Adrenal gland (tissue), 9 donors: ENCODE measurements at regions not wholly inside any gene's neighbourhood (a gene's known extent, or its start where the extent isn't known, plus 50 kb on each side); places are given as distances from the start of the nearest gene placed in this dataset.
"Not testable (repeated sequence)": the region's sequence is repeated elsewhere in the genome, so short reads cannot be mapped to it uniquely, and the experiment has no call there.

Source experiments
- DNase-seq, 7 donors: peaks; one replicate each; pipeline ENCODE4 v3.0.0-alpha.2; 2019 to 2020
- H3K27ac ChIP-seq, 5 donors: fragments of 200-600 bp; sonication (generic) in 4 of 5; 1 replicate in 3 of 5; 2 replicates in 2 of 5; pipeline versions ENCODE4 v1.5.1 to v1.8.0; 2016 to 2020; ENCODE audit warnings: mild to moderate bottlenecking in 1 of 5
- H3K27me3 ChIP-seq: fragments of 200-600 bp; 2 replicates; pipeline ENCODE4 v1.8.0; 2021
- H3K36me3 ChIP-seq, 2 donors: fragments of 200-600 bp; replicated peaks in 1 of 2; 1 replicate in 1 of 2; 2 replicates in 1 of 2; pipeline versions ENCODE4 v1.5.1 to v1.8.0; 2018 to 2022
- H3K4me1 ChIP-seq, 2 donors: fragments of 200-600 bp; replicated peaks in 1 of 2; 1 replicate in 1 of 2; 2 replicates in 1 of 2; pipeline versions ENCODE4 v1.5.1 to v1.8.0; 2018 to 2021
- H3K4me3 ChIP-seq, 4 donors: fragments of 200-600 bp; sonication (generic) in 3 of 4; one replicate each; pipeline ENCODE4 v1.5.1; 2016 to 2018
- H3K9me3 ChIP-seq, 3 donors: fragments of 200-600 bp; sonication (generic) in 1 of 3; replicated peaks in 1 of 3; 1 replicate in 2 of 3; 2 replicates in 1 of 3; pipeline versions ENCODE4 v1.5.1 to v1.8.0; 2016 to 2021
- WGBS, 4 donors: extraction: QIAGEN DNeasy Blood & Tissue Kit in 2 of 4; methylation state at CpG; one replicate each; pipeline versions ENCODE4 v1.1.5 to v1.1.7; 2013 to 2017; 5-methylcytosine and 5-hydroxymethylcytosine counted together
- intact Hi-C, 2 donors: fragments of 100-400 bp; cut with DNase I; formaldehyde crosslinking; loops; one replicate each; pipeline versions ENCODE4 v1.14.1 to v1.15.0; 2022 to 2023
- small RNA-seq, 2 donors: library from RNA; depleted of rRNA; stranded (forward); fragments of <200 nt; gene quantifications; one replicate each; pipeline ENCODE3, GENCODE V24; 2016
- donor health status: healthy with polysubstance abuse.
- donor health status: Bipolar disorder and iron deficiency.
- donor health status: DM: yes; HTN: yes; CAD: no.
- donor health status: DM: no; HTN: no; CAD: no.
- donor health status: DM: no; HTN: no; CAD: no.

DNA sequence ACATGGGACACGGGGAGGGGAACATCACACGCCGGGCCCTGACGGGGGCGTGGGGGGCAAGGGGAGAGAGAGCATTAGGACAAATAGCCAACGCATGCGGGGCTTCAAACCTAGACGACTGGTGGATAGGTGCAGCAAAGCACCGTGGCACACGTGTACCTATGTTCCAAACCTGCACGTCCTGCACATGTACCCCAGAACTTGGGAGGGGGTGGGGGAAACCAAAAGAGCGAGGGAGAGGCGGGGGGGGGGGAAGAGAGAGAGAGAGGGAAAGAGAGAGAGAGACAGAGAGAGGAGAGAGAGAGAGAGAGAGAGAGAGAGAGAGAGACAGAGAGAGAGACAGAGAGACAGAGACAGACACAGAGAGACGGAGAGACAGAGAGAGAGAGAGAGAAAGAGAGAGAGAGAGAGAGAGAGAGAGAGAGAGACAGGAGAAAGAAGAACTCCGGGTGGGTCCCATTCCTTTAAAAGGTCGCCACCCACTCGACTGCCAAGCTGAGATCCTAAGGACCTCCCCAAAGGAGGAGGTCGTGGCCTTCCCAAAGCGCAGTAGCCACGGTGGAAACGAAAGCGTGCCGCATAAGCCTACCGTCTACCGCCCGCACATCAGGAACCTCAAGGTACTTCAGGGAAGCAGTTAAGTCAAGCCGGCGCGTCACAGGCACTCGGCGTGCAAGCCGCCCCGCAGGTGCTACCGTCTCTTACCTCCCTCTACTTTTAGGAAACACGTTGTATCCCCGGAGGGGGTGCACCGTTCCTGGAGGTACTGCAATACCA lies 65.7 kb upstream of the RNU2-1 start:
- H3K9me3 ChIP-seq, intact Hi-C loops, H3K27ac ChIP-seq, H3K4me3 ChIP-seq, DNase-seq, H3K36me3 ChIP-seq, H3K27me3 ChIP-seq, H3K4me1 ChIP-seq: not testable (repeated sequence)
- no CpG with 5 or more reads among the region's 37 CpGs for WGBS, 4 donors

- H3K27ac ChIP-seq, H3K27me3 ChIP-seq, H3K4me1 ChIP-seq, intact Hi-C loops, H3K36me3 ChIP-seq, H3K9me3 ChIP-seq, H3K4me3 ChIP-seq, DNase-seq: not testable (repeated sequence)
- no CpG with 5 or more reads among the region's 11 CpGs for WGBS, 4 donors
These were observed 55.9 kb upstream of the RNU2-1 start for GRCh38 chr17:43289670-43290069.

DNA sequence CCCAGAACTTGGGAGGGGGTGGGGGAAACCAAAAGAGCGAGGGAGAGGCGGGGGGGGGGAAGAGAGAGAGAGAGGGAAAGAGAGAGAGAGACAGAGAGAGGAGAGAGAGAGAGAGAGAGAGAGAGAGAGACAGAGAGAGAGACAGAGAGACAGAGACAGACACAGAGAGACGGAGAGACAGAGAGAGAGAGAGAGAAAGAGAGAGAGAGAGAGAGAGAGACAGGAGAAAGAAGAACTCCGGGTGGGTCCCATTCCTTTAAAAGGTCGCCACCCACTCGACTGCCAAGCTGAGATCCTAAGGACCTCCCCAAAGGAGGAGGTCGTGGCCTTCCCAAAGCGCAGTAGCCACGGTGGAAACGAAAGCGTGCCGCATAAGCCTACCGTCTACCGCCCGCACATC lies 49.8 kb upstream of the RNU2-1 start:
- H3K36me3 ChIP-seq, H3K27ac ChIP-seq, DNase-seq, intact Hi-C loops, H3K27me3 ChIP-seq, H3K9me3 ChIP-seq, H3K4me3 ChIP-seq, H3K4me1 ChIP-seq: not testable (repeated sequence)
- WGBS, 4 donors = 10% methylated on average over 2 of the region's 15 CpGs; no CpG with 5 or more reads in 3 of the 4 donors

Small RNA genes in the stretch of these regions (small RNA-seq; reads per million reads assigned to genes)
- gene RF00004 = 0 reads per million in 2 donors
